ENCODE measurements at regions not wholly inside any gene's neighbourhood (a gene's known extent, or its start where the extent isn't known, plus 50 kb on each side); places are given as distances from the start of the nearest gene placed in this dataset.
"Not testable (repeated sequence)": the region's sequence is repeated elsewhere in the genome, so short reads cannot be mapped to it uniquely, and the experiment has no call there.

DNA sequence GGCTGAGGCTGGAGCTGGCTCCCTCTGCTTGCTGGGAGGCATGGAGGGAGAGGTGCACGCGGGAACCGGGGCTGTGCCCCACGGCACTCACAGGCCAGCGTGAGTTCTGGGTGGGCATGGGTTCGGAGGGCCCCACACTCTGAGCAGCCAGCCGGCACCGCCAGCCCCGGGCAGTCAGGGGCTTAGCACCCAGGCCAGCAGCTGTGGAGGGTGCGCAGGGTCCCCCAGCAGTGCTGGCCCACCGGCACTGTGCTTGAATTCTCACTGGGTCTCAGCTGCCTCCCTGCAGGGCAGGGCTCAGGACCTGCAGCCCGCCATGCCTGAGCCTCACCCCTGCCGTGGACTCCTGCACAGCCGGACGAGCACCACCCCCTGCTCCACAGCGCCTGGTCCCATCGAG lies 164.9 kb upstream of the PLD5 start:
- no peak for TF ChIP-seq EZH2 (IDR thresholded peaks at IDR 0.05; ENCODE audit: low read length, missing control alignments)
- TF ChIP-seq, protein P1, sequence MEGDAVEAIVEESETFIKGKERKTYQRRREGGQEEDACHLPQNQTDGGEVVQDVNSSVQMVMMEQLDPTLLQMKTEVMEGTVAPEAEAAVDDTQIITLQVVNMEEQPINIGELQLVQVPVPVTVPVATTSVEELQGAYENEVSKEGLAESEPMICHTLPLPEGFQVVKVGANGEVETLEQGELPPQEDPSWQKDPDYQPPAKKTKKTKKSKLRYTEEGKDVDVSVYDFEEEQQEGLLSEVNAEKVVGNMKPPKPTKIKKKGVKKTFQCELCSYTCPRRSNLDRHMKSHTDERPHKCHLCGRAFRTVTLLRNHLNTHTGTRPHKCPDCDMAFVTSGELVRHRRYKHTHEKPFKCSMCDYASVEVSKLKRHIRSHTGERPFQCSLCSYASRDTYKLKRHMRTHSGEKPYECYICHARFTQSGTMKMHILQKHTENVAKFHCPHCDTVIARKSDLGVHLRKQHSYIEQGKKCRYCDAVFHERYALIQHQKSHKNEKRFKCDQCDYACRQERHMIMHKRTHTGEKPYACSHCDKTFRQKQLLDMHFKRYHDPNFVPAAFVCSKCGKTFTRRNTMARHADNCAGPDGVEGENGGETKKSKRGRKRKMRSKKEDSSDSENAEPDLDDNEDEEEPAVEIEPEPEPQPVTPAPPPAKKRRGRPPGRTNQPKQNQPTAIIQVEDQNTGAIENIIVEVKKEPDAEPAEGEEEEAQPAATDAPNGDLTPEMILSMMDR (conservative IDR thresholded peaks at IDR 0.05 in 1 of 2, IDR thresholded peaks at IDR 0.05 in 1 of 2; ENCODE audit: low read depth in 1 of 2, low read length in 2 of 2): no peak
- H3K9me3 ChIP-seq (ENCODE audit: control insufficient read depth, insufficient read depth, low read depth, low read length): no peaks in the 10 kb centered on the region
- no peaks in the 10 kb centered on the region for H4K20me1 ChIP-seq (ENCODE audit: control insufficient read depth, extremely low read depth, insufficient read depth, low read length)
- H3K27ac ChIP-seq (ENCODE audit: insufficient read depth, low read length): no peak overlapping the region
- H2AFZ ChIP-seq (ENCODE audit: low read length): no peak overlapping the region
- H3K36me3 ChIP-seq (ENCODE audit: control insufficient read depth, insufficient read depth, low read length): no peaks in the 10 kb centered on the region
- H3K4me2 ChIP-seq (ENCODE audit: extremely low read depth, insufficient read depth, low read length): no peak overlapping the region
- DNase-seq (ENCODE audit: low read depth in 2 of 2): no peak
- no peaks in the 10 kb centered on the region for H3K4me1 ChIP-seq (ENCODE audit: control insufficient read depth, extremely low read depth, insufficient read depth, low read length)
- H3K79me2 ChIP-seq (ENCODE audit: control insufficient read depth, insufficient read depth, low read length): no peaks in the 10 kb centered on the region
- no peaks in the 10 kb centered on the region for H3K27me3 ChIP-seq (ENCODE audit: control insufficient read depth, insufficient read depth, low read length)
- H3K9ac ChIP-seq (ENCODE audit: insufficient read depth, low read length): no peak overlapping the region
- H3K4me3 ChIP-seq (replicated peaks in 1 of 4; ENCODE audit: control extremely low read depth in 1 of 4, insufficient read depth in 1 of 4, low read depth in 3 of 4, low read length in 4 of 4): no peak overlapping the region

DNA sequence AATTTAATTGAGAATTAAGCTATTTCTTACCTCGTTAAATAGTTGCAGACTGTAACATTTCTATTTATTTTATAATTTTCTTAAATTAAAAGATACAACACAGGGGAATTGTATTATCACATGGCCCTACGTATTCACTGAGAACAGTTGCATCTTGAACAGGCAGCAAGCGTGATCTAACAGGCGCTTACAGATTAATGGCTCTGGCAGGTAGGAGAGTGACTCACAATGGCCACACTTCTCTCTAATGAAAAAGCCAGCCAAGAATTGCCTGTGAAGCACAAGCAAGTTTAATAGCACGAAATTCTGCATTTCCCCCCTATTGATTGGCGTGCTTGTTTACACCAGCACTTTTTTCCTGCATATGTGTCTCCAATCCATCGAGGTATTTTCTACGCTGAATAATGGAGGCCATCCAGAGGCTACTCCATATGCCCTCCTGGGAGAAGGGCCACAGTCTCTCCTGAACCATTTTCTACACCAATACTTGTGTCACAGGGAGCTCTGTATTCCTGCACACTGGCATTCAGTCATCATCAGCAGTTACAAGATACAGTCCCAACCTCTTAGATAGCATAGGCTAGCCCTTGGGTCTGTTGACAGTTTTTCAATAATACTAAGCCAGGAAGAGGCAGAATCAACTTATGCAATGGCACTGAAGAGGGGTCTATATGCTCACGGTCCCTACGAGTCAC lies 150.6 kb upstream of the PLD5 start:
- no peak overlapping the region for H3K4me2 ChIP-seq (ENCODE audit: extremely low read depth, insufficient read depth, low read length)
- no peaks in the 10 kb centered on the region for H4K20me1 ChIP-seq (ENCODE audit: control insufficient read depth, extremely low read depth, insufficient read depth, low read length)
- no peak overlapping the region for H3K9ac ChIP-seq (ENCODE audit: insufficient read depth, low read length)
- H3K9me3 ChIP-seq (ENCODE audit: control insufficient read depth, insufficient read depth, low read depth, low read length): no peaks in the 10 kb centered on the region
- H3K79me2 ChIP-seq (ENCODE audit: control insufficient read depth, insufficient read depth, low read length): no peaks in the 10 kb centered on the region
- TF ChIP-seq, protein P1 (conservative IDR thresholded peaks at IDR 0.05 in 1 of 2, IDR thresholded peaks at IDR 0.05 in 1 of 2; ENCODE audit: low read depth in 1 of 2, low read length in 2 of 2): no peak
- H3K36me3 ChIP-seq (ENCODE audit: control insufficient read depth, insufficient read depth, low read length): no peaks in the 10 kb centered on the region
- no peaks in the 10 kb centered on the region for H3K27me3 ChIP-seq (ENCODE audit: control insufficient read depth, insufficient read depth, low read length)
- H3K27ac ChIP-seq (ENCODE audit: insufficient read depth, low read length): no peak overlapping the region
- H3K4me1 ChIP-seq (ENCODE audit: control insufficient read depth, extremely low read depth, insufficient read depth, low read length): no peaks in the 10 kb centered on the region
- no peak overlapping the region for H2AFZ ChIP-seq (ENCODE audit: low read length)
- DNase-seq (ENCODE audit: low read depth in 2 of 2): no peak
- no peak overlapping the region for H3K4me3 ChIP-seq (replicated peaks in 1 of 4; ENCODE audit: control extremely low read depth in 1 of 4, insufficient read depth in 1 of 4, low read depth in 3 of 4, low read length in 4 of 4)

DNA sequence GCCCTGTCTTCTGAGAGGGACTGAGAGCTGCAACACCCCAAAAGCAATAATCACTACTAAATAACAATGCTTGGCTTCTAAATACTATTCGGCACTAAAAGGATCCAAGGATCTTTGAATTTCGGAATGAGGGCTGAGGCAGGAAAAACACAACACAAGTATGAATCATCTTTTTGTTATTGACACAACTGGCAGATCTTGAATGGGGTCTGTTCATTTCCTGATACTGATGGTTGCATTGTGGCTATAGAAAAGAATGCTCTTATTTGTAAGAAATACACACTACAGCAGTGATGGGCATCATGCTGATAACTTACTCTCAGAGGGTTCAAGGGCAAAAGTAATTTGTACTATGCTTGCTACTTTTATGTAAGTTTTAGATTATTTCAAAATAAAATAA lies 149.2 kb upstream of the PLD5 start:
- H2AFZ ChIP-seq (ENCODE audit: low read length): no peak overlapping the region
- no peak overlapping the region for H3K27ac ChIP-seq (ENCODE audit: insufficient read depth, low read length)
- TF ChIP-seq, protein P1 (conservative IDR thresholded peaks at IDR 0.05 in 1 of 2, IDR thresholded peaks at IDR 0.05 in 1 of 2; ENCODE audit: low read depth in 1 of 2, low read length in 2 of 2): no peak
- no peak for TF ChIP-seq EZH2 (IDR thresholded peaks at IDR 0.05; ENCODE audit: low read length, missing control alignments)
- H3K4me1 ChIP-seq (ENCODE audit: control insufficient read depth, extremely low read depth, insufficient read depth, low read length): no peaks in the 10 kb centered on the region
- H3K79me2 ChIP-seq (ENCODE audit: control insufficient read depth, insufficient read depth, low read length): no peaks in the 10 kb centered on the region
- H3K4me3 ChIP-seq (replicated peaks in 1 of 4; ENCODE audit: control extremely low read depth in 1 of 4, insufficient read depth in 1 of 4, low read depth in 3 of 4, low read length in 4 of 4): no peak overlapping the region
- no peaks in the 10 kb centered on the region for H3K27me3 ChIP-seq (ENCODE audit: control insufficient read depth, insufficient read depth, low read length)
- H4K20me1 ChIP-seq (ENCODE audit: control insufficient read depth, extremely low read depth, insufficient read depth, low read length): no peaks in the 10 kb centered on the region
- H3K9ac ChIP-seq (ENCODE audit: insufficient read depth, low read length): no peak overlapping the region
- no peaks in the 10 kb centered on the region for H3K36me3 ChIP-seq (ENCODE audit: control insufficient read depth, insufficient read depth, low read length)
- DNase-seq (ENCODE audit: low read depth in 2 of 2): no peak
- no peaks in the 10 kb centered on the region for H3K9me3 ChIP-seq (ENCODE audit: control insufficient read depth, insufficient read depth, low read depth, low read length)
- H3K4me2 ChIP-seq (ENCODE audit: extremely low read depth, insufficient read depth, low read length): no peak overlapping the region

DNA sequence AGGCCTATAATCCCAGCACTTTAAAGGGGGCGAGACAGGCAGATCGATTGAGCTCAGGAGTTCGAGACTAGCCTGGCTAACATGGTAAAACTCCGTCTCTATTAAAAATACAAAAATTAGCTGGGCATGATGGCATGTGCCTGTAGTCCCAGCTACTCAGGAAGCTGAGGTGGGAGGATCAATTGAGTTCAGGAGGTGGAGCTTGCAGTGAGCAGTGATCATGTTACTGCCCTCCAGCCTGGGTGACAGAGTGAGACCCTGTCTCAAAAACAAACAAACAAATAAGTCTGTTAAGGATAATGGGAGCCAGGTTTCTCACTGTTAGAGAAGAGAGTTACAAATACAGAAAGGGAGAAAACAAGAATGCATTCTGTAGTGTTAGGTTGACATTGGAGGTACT lies 148.7 kb upstream of the PLD5 start:
- not testable (repeated sequence) for H3K4me1 ChIP-seq (ENCODE audit: control insufficient read depth, extremely low read depth, insufficient read depth, low read length); H3K36me3 ChIP-seq (ENCODE audit: control insufficient read depth, insufficient read depth, low read length); H4K20me1 ChIP-seq (ENCODE audit: control insufficient read depth, extremely low read depth, insufficient read depth, low read length); DNase-seq (ENCODE audit: low read depth in 2 of 2); H3K9ac ChIP-seq (ENCODE audit: insufficient read depth, low read length); H3K9me3 ChIP-seq (ENCODE audit: control insufficient read depth, insufficient read depth, low read depth, low read length); H2AFZ ChIP-seq (ENCODE audit: low read length); H3K27me3 ChIP-seq (ENCODE audit: control insufficient read depth, insufficient read depth, low read length); H3K79me2 ChIP-seq (ENCODE audit: control insufficient read depth, insufficient read depth, low read length); H3K4me3 ChIP-seq (replicated peaks in 1 of 4; ENCODE audit: control extremely low read depth in 1 of 4, insufficient read depth in 1 of 4, low read depth in 3 of 4, low read length in 4 of 4); H3K4me2 ChIP-seq (ENCODE audit: extremely low read depth, insufficient read depth, low read length); H3K27ac ChIP-seq (ENCODE audit: insufficient read depth, low read length)
